Effector CD4-positive, alpha-beta T cell (primary cell): ENCODE measurements at regions not wholly inside any gene's neighbourhood (a gene's known extent, or its start where the extent isn't known, plus 50 kb on each side); places are given as distances from the start of the nearest gene placed in this dataset.
"Not testable (repeated sequence)": the region's sequence is repeated elsewhere in the genome, so short reads cannot be mapped to it uniquely, and the experiment has no call there.

Experiments
- DNase-seq: peaks from one replicate; pipeline ENCODE4 v3.0.0-alpha.2; 2020

- no peak for DNase-seq
Observed at GRCh38 chr6:97697456-97697855, 414.4 kb upstream of the MMS22L start.

- DNase-seq: no peak
Observed at GRCh38 chr6:97701801-97702200, 418.8 kb upstream of the MMS22L start.

- no peak for DNase-seq
Observed at GRCh38 chr6:97702248-97702647, 419.2 kb upstream of the MMS22L start.

GRCh38 chr6:97703661-97704060, 420.6 kb upstream of the MMS22L start:
- DNase-seq: no peak

DNA sequence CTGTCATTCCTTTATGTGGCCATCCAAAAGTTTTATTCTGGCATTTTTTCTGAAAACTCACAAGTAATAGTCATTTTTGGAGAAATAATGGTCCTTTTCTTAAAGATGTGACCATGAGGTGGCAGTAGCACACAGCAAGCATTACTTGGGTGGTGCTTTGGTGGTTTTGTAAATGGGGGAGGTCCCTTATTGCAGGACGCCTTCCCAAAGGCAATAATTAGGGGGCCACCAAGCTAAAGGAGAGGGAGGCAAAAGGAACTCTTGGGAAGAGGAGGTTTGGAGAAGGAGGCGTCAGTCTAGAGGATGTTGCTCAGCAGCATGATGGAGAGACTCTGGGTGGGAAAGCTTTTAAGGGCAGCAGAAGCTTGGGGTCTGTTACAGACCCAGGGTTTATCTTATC, 422.6 kb upstream of the MMS22L start:
- DNase-seq: no peak

- DNase-seq: no peak
Observed at GRCh38 chr6:97712751-97713150, 429.7 kb upstream of the MMS22L start.

- DNase-seq: no peak
Observed at GRCh38 chr6:97714772-97715171, 431.8 kb upstream of the MMS22L start.

DNA sequence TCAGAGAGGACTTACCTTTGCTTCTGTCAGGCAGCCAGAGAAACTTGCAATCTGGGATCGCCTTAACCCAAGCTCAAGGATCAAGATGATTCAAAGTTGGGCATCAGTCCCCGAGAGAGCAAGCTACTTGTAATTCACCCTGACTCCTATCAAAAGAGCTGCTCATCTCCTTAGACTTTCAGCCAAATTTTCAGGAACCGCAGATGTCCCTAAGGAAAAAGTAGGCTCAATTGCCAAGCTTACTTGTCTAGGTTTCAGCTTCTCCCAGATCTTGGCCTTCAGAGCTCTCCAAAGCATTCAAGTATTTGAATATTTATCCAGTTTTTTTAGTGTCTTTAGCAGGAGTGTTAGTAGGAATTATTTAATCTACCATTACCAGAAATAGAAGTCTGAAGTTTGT, 434.1 kb upstream of the MMS22L start:
- no peak for DNase-seq

DNA sequence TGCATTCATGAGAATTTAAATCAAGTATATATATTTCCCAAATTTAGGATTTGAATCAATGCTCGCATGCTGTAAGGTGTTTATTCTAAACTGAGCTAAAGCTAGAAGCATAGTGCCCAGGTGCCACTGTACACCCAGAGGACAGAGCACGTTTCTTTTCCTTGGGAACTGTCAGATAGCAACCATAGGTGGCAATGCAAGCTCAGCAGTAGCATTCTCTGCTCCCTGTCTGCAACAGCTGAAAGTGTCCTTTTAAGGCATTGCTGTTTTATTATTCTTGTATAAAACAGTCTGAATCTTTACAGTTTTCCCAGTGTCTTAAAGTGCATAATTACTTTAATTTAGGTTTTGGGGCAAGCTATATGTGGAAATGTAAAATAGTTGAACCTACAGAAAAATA, 443.4 kb upstream of the MMS22L start:
- no peak for DNase-seq

DNA sequence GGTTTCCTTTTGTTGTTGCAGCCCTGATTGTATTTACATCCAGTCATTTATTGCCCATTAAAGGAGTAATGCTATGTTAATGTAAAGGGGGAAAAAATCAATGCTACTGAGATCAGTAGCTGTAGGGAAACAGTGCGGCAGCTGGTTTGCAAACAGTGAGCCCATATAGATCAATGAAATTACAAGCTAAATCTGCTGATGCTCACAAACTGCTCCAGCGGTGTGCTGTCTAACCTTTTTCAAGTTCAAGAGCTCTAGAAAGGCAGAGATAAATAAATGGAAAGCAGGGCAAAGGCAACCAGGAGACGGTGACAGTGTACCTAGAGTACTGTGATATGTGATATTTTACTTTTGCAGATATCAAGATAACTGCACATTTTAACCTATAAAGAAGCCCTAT, 449.0 kb upstream of the MMS22L start:
- DNase-seq: no peak

DNA sequence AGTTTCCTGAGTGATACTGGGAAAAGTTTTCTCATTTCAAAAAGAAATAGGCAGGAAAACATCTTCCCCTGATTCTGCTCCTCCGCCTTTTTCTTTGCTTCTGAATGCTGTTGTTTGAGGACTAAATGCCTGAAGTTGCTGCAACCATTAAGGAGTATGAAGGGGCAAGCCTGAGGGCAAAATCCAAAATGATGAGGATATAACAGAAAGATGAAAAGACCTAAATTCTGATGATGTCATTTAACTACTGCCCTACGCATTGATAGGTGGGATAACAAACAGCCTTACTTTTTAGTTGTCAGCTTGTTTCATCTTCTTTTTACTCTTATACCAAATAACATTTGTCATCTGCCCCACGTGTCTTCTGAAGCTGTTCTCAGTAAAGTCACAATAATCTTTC, 474.6 kb upstream of the MMS22L start:
- DNase-seq: no peak

GRCh38 chr6:97765461-97765860, 482.4 kb upstream of the MMS22L start:
- DNase-seq: no peak

DNA sequence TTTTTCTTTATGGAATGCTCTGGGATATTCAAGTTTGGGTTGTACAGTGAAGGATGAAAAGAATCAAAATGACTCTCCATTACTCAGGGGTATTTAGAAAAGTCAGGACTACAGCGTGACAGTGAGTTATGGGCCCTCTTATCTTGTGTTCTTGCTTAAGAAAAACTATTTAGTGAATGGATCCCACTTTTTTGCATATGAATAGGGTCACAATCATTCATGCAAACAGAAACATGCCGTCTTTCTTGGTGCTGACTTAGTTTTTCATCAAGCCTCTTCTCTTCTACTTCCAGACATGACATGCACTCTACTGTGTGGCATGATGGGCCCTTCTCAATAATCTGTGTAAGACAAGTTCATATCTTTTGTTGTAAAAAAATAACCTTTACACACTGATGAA, 488.4 kb upstream of the MMS22L start:
- no peak for DNase-seq

DNA sequence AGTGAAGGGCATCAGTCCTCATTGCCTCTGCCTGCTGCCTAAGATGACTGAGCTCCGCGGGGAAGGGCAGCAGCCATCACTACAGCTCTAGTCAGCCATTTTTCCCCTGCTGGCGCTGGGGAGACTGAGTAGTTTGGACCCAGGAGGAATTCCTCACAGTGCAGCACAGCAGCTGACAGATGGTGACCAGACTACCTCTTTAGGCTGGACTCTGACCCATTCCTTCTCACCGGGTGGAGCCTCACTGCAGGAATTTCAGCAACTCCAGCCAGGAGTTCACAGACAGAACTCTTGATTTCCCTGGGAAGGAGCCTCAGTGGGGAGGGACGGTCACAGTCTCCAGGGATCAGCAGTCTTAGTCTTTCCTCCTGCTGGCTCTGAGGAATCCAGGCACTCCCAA, 492.0 kb upstream of the MMS22L start:
- no peak for DNase-seq

DNA sequence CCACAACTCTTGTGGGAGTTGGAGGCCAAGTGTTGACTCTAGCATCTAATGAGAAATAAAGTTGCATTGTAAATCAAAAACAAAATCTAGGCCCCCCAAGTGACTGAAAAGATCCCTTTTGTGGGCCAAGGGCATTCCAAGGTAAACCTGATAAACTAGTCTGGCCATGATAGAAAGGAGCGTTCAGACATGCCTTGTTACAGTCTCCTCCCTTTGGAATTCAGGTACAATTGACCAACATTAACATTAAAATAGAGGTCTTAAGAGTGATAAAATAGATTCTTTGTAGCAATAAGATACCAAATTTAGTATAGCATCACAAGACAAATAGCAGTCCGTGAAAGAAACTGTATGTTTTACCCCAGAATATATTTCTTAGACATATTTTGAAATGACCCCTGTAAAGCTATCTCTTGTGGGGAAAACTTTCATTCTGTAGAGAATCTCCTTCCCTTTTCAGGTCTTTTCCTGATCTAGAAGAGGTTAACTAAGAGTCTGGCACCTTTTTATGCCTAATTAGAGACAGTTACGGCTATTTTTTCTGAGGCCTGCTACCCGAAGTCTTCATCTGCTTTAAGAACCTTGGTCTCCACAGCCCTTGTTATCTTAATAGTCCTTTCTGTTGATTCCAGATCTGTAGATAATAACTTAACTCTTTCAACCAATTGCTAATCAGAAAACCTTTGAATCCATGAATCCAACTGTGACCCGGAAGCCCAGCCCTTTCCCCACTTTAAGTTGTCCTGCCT, 495.4 kb upstream of the MMS22L start:
- no peak for DNase-seq

DNA sequence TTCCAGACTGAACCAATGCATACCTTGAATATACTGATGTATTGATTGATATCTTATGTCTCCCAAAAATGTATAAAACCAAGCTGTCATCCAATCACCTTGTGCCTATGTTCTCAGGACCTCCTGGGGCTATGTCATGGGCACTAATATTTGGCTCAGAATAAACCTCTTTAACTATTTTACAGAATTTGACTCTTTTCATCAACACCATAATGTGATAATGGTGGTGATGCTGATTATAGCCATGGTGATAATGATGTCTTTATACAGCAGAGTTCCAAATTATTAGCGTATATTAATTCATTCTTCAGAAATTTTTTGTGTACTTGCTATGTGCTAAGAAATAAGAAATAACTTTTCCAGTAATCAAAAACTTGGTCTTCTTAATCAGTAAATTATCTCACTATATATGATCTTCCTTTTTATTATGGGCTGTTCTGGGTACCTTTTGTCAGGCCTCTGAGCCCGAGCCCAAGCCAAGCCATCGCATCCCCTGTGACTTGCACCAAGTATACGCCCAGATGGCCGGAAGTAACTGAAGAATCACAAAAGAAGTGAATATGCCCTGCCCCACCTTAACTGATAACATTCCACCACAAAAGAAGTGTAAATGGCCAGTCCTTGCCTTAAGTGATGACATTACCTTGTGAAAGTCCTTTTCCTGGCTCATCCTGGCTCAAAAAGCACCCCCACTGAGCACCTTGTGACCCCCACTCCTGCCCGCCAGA, 496.2 kb upstream of the MMS22L start:
- DNase-seq: not testable (repeated sequence)

- DNase-seq: no peak
Observed at GRCh38 chr6:97790926-97791590, 508.0 kb upstream of the MMS22L start.

- DNase-seq: no peak
Observed at GRCh38 chr6:97805596-97805995, 522.6 kb upstream of the MMS22L start.

DNA sequence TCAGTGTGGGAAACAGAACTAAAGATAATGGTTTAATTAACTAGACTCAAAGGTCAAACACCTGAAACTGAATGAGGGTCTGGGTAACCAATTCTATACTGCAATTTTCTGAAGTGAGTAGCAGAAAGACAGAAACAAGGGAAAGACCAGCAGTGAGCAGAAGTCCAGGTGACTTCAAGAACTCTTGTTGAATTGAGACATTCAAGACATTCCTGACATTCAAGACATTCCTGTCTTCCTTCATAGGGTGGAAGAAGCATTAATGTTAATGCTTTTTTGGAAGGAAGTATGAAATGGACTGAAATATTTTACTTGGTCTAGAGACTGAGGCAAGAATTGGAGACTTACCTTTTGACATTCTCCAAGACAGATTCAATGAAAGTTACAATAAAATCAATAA, 529.9 kb upstream of the MMS22L start:
- no peak for DNase-seq

DNA sequence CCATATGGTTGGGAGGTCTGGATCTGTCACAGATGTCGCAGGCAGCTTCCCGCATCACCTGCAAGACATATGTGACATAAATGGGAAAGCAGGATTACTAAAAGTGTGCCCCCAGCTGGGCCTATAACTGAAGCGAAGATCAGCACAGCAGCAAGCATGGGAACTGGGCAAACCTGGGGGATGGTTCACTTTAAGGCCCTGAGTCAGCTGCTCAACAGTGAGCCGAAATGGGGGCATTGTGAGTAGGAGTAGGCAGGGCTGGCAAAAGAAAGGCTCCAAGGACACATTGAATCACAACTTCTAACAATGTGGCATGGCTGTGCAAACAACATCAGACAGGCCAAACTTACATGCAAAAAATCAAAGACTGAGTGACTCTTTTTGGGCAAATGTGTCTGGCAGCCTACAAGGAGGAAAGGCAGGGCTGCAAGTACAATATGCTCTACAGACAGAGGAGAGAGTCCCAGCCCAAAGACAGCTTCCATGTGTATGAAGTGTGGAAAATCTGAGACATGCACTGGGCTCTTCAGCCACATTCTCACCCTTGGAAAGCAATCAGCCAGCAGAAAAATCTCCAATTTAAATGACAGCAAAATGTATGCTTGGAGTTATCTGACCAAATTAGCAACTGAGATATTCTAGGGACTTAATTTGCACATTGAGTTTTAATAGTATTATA, 531.0 kb upstream of the MMS22L start:
- no peak for DNase-seq

GRCh38 chr6:97815301-97815812, 532.3 kb upstream of the MMS22L start:
- no peak for DNase-seq

DNA sequence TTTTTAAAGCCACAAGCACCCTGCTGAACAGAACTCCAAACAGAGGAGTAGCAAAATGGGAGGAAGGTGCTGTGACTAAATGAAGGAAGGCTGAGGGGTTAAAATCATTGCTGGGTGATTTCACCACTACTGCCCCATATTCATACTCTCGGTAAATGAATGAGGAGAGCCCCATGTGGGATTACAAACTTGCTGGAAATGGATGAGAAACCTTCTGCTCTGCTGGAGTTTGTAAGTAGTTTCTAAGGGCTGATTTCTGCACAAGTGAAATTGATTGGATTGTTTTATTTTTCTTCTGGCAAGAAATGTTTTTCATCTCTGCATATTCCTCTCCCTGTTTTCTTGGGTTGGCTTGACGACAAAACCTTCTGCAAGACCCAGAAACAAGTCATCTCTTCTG, 533.5 kb upstream of the MMS22L start:
- DNase-seq: no peak

DNA sequence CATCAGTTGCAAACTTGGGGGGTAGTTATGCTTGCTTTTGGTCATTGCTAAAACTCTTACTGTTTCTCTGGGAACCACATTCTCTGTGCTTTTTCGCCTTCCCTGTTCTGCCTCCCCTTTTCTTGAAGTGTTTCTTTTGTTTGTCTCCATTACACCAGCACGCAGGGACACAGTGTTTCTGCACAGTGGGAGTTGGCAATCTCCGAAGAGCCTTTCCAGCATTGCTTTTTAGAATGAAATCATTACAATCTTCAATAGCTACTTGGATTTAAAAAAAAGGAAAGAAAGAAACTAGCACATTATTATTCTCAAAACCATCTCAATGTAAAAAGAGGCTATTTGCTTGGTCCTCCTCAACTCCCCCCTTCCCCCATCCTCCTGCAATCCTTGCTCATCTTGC, 536.7 kb upstream of the MMS22L start:
- DNase-seq: no peak
